ENCODE measurements at regions not wholly inside any gene's neighbourhood (a gene's known extent, or its start where the extent isn't known, plus 50 kb on each side); places are given as distances from the start of the nearest gene placed in this dataset.

- Histone ChIP-seq H3K36me3 (ENCODE audit: control insufficient read depth in 2 of 4, insufficient read depth in 4 of 4, low read length in 3 of 4) (no peaks in the 10 kb centered on the region), H3K4me1 (replicated peaks in 1 of 4; ENCODE audit: control insufficient read depth in 3 of 4, insufficient read depth in 4 of 4, low read length in 3 of 4) (no peaks in the 10 kb centered on the region), H3K9ac (replicated peaks in 1 of 4; ENCODE audit: extremely low read depth in 1 of 4, low read depth in 3 of 4, low read length in 3 of 4) (no peak overlapping the region), H3K79me1 (ENCODE audit: low read depth, low read length) (no peaks in the 10 kb centered on the region), H4K5ac (ENCODE audit: insufficient read length, low read depth, low read length) (no peak overlapping the region), H4K91ac (replicated peaks; ENCODE audit: insufficient read length, low read length) (no peak overlapping the region), H3K56ac (replicated peaks; ENCODE audit: insufficient read length, low read depth, low read length) (no peak overlapping the region), H2BK12ac (ENCODE audit: low read depth, low read length) (no peak overlapping the region), H3K18ac (ENCODE audit: extremely low read depth, low read length) (no peak overlapping the region), H2BK20ac (ENCODE audit: low read length) (no peak overlapping the region), H4K8ac (ENCODE audit: extremely low read depth, insufficient read depth, low read length) (no peak overlapping the region), H3K79me2 (ENCODE audit: control insufficient read depth in 1 of 2, insufficient read depth in 2 of 2, low read length in 2 of 2) (no peaks in the 10 kb centered on the region), H3K23me2 (ENCODE audit: low read depth, low read length) (no peaks in the 10 kb centered on the region), H3K4ac (replicated peaks; ENCODE audit: insufficient read length, low read depth, low read length) (no peak overlapping the region), H3K27me3 (replicated peaks in 1 of 4; ENCODE audit: control insufficient read depth in 3 of 4, extremely low read depth in 1 of 4, insufficient read depth in 3 of 4, low read length in 3 of 4) (no peaks in the 10 kb centered on the region), H2BK15ac (ENCODE audit: low read length) (no peak overlapping the region), H2BK5ac (ENCODE audit: low read depth, low read length) (no peak overlapping the region), H3K4me3 (ENCODE audit: extremely low read depth in 1 of 4, insufficient read depth in 2 of 4, low read depth in 3 of 4, low read length in 4 of 4) (no peak overlapping the region), H2AFZ (ENCODE audit: low read length) (no peak overlapping the region), H3K14ac (ENCODE audit: insufficient read length) (no peak overlapping the region), H3K9me3 (ENCODE audit: insufficient read depth in 2 of 2, low read depth in 1 of 2, low read length in 1 of 2) (no peaks in the 10 kb centered on the region), H2AK5ac (ENCODE audit: low read depth, low read length) (no peak overlapping the region), H2BK120ac (replicated peaks; ENCODE audit: low read depth, low read length) (no peak overlapping the region), H3K4me2 (ENCODE audit: insufficient read depth in 1 of 2, low read depth in 2 of 2, low read length in 2 of 2) (no peak overlapping the region), H3K23ac (ENCODE audit: insufficient read length) (no peak overlapping the region), H4K20me1 (replicated peaks in 1 of 2; ENCODE audit: control insufficient read depth in 1 of 2, insufficient read depth in 2 of 2, low read length in 2 of 2) (no peaks in the 10 kb centered on the region), H3K27ac (ENCODE audit: low read depth, low read length) (no peak overlapping the region)
- POLR2A ChIA-PET (ENCODE audit: partially characterized antibody), result no interaction called here
- DNase-seq (ENCODE audit: low read depth in 1 of 2, low spot score in 2 of 2) (no peak), FAIRE-seq (no peak)
- CTCF ChIA-PET (ENCODE audit: partially characterized antibody), result interaction anchor here (0.7 to 1.3 kb wide), 2 partner anchors 250 to 927 kb away, joined by 3 to 4 read pairs; no protein-coding TSS in a partner anchor
- 87% methylated on average over 4 of the region's 4 CpGs; no CpG with 5 or more reads in 1 of the 2 experiments for WGBS, 2 experiments (ENCODE audit: extremely low coverage in 1 of 2, insufficient coverage in 1 of 2, insufficient read length in 1 of 2, insufficient replicate concordance in 2 of 2, low coverage in 1 of 2, low lambda C conversion rate in 2 of 2, missing lambda C conversion rate in 1 of 2)
- TF ChIP-seq CHD1 (IDR thresholded peaks at IDR 0.05; ENCODE audit: low read depth, low read length), result no peak
- no peak for TF ChIP-seq ASH2L (IDR thresholded peaks at IDR 0.05; ENCODE audit: low read length)
- no peak for TF ChIP-seq FOSL1 (IDR thresholded peaks at IDR 0.05; ENCODE audit: insufficient read depth, low read depth, low read length)
- TF ChIP-seq KDM4A (IDR thresholded peaks at IDR 0.05; ENCODE audit: low read depth, low read length, severe bottlenecking), result no peak
These were observed 272.4 kb upstream of the SMIM31 start for GRCh38 chr4:164481306-164482091.

Data from H1 (cell line).